ENCODE measurements at regions not wholly inside any gene's neighbourhood (a gene's known extent, or its start where the extent isn't known, plus 50 kb on each side); places are given as distances from the start of the nearest gene placed in this dataset.

DNA sequence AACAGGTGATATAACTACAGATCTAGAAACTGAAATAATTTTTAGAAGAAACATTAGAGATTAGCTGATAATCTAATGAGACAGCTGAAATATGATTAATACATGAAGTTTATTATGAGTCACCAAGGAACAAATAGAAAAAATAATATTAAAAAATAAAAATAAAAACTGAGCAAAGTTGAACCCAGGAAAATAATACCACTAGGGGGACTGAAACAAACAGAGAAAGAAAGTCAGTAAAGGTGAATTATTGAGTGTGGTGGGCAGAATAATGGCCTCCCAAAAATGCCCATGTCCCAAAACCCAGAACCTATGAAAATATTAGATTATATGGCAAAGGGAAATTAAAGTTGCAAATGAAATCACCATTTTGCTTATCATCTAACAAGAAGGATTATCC lies 820.7 kb upstream of the INTU start:
- DNase-seq = no peak

DNA sequence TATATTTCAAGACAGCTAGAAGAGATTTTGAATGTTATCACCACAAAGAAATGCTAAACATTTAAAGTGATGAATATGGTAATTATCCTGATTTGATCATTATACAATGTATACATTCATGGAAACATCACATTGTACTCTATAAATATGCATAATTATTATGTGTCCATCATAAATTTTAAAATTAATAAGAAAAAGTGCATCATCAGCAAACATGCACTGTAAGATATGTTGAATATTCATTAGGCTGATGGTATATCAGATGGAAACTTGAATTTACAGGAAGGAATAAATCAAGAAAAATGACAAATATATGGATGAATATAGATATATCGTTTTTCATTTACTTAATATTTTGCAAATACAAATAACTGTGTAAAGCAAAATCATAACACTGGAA lies 812.1 kb upstream of the INTU start:
- no peak for DNase-seq

DNA sequence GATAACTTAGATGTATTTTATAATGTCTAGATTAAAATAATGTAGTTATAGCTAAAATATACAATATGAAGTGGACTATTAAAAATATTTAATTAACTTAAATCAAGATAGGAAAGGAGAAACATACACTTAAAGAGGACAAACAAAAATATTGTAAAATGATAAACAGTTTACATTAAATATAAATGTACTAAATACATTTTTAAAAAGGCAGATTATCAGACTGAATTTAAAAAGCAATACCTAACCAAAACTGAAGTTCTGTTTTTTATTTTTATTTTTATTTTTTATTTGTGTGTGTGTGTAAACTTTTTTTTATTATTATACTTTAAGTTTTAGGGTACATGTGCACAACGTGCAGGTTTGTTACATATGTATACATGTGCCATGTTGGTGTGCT lies 811.6 kb upstream of the INTU start:
- no peak for DNase-seq

DNA sequence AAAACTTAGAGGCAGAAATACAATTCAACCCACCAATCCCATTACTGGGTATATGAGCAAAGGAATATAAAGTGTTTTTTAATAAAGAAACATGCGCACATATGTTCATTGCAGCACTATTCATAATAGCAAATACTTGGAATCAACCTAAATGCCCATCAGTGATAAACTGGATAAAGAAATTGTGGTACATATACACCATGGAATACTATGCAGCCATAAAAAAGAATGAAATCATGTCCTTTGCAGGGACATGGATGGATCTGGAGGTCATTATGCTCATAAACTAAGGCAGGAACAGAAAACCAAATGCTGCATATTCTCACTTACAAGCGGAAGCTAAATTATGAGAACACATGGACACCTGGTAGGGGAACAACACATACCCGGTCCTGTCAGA lies 807.7 kb upstream of the INTU start:
- no peak for DNase-seq

DNA sequence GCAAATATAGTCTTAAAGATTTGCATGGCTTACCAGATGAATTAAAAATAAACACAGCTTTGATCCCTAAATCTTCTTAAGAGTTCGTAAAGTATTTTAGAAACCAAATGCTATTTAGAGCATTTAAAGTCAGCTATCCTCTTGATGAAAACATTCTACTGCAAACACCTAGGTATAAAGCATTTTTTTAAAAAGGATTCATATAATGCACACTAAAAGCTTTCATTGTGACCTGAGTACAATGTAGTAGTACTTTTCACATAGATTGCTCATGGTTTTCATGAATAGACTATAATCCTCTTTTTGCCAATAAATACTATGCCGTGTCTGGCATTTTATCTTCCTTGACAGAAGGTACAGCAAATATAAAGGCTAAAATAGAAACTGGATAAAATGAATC lies 805.1 kb upstream of the INTU start:
- DNase-seq = no peak

DNA sequence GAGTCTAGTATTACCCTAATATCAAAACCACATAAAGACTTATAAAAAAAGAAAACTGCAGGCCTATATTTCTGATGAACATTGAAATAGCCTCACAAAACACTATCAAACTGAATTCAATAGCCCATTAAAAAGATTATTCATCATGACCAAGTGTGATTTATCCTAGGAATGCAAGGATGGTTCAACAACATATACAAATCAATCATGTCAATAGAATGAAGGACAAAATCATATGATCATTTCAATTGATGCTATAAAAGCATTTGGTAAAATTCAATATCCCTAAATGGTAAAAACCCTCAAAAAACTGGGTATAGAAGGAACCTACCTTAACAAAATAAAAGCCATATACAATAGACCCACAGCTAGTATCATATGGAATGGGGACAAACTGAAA lies 797.9 kb upstream of the INTU start:
- no peak for DNase-seq

DNA sequence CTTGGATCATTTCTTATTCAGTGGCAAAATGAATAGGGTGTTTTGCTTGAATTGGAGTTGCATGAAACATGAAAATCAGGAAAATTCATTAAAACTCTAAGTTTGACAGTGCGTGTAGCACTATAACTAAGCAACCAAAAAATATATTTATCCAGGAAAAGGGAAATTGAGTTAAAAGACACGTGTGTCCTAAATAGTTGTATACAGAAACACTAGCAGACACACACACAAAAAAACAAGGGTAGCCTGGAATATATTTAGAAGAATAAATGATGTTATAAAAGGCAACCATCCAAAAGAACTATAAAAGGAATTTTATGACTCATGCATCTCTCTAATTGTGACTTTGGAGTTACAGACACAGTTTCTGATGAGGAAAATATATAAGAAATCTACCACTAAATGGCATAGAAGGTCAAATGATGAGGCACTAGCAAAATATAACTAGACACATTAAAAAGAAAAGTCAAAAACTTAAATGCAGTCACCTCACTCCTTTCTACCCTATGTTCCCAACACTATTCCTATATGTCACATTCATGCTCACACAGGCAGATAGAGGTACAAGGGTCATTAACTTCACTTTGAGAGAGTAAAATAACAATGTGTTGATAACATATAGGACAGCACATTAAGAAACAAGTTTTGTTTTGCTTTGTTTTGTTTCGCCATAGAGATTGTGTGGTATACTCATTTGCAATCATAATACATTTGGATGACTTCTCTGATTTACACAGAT lies 793.6 kb upstream of the INTU start:
- no peak for DNase-seq

DNA sequence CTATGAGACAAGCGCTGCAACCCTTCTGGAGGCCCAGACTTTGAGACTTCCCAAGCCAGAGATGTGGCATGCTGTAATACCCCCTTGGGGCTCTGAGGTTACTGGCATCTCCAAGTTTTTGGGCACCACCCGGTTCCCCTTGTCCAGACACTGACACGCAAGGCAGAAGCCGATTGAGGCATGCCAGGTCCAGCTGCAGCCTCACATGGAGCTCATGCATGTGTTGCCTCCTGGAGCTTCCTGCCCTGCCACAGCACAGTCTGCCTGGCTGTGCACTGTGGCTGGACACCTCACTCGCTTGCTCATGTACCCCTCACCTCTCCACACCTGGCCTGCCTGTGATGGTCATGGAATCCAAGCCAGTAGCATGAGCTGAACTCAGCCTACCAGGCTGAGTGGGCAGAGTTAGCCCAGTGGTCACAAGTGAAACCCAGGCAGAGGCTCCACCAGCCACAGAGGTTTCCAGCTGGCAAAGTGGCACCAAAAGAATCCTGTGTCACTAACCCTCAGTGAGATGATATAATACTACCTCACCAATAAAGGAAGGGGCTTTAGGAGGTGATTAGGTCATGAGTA lies 789.2 kb upstream of the INTU start:
- no peak for DNase-seq

DNA sequence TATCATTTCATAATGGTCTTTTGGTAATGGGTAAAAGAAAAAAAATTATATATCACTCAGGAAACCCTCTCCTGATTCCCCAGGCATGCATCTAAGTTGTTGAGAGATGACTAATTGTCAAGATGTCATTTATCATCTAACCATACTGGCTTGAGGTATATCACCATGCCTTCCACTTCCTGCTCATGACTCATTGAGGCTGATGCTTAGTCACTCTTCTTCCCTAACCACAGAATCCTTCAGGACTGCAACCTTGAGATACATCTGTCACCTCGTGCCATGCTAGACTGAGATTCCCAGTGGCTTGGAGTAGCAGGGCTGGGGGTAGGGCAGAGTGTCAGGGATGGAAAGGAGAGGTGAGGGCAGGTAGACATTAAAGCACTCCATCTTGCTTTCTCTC lies 782.5 kb upstream of the INTU start:
- no peak for DNase-seq

DNA sequence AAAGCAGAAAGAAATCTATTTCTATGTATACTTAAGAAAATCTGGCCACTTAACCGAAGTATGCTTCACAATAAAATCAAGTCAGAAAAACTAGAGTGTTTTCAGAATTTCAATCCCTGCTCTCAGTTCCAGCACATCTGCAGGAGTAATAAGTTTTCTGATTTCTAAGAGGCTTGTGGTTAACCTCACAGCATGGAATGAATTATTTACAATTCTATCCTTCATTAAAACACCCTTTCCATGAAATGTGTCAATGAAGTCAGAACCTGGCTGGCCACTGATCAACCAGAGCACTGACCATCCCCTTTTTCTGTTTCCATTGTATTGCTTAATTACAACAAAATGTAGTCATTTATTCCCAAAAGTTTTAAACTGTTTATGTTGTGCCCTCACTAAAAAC lies 781.4 kb upstream of the INTU start:
- DNase-seq = no peak

DNA sequence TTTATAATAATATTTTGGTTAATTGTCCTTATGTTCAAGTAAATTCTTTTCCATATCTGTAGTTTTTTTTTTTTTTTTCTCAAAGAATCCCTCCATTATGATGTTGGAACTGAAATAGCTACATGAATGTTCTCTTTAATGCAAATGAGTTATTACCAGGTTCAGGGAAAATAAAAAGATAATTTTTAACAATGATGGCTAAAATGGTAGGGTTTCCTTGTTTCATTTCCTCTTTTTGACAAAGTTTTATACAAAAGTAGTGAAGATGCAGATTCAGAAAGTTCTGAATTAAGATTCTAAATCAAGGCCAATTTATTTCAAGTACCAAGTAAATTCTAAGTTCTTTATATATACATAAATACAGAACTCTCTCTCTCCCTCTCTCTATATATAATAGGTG lies 779.0 kb upstream of the INTU start:
- no peak for DNase-seq

DNA sequence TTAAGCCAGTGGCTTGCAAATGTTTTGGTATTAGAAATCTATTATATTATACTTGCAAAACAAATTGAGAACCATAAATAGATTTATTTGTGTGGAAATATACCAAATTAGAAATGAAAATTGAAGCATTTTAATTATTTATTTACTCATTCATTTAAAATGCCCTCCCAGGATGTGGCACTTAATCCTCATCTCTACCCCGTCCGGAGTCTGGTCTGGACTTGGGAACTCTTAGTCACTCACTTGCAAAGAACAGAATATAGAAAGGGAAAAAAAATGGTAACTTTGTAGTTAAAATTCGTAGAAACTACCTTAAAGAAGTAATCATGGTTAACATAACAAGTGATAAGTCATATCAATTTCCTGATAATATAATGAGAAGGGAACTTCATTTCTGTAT lies 775.9 kb upstream of the INTU start:
- DNase-seq = no peak

DNA sequence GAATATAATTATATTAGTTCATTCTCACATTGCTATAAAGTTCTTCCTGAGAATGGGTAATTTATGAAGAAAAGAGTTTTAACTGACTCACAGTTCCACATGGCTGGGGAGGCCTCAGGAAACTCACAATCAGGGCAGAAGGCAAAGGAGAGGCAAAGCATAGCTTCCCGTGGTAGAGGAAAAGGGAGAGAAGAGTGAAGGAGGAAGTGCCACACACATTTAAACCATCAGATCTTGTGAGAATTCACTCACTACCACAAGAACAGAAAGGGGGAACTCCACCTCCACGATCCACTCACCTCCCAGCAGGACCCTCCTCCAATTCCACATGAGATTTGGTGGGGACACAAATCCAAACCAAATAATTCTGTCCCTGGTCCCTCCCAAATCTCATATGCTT lies 773.4 kb upstream of the INTU start:
- no peak for DNase-seq

DNA sequence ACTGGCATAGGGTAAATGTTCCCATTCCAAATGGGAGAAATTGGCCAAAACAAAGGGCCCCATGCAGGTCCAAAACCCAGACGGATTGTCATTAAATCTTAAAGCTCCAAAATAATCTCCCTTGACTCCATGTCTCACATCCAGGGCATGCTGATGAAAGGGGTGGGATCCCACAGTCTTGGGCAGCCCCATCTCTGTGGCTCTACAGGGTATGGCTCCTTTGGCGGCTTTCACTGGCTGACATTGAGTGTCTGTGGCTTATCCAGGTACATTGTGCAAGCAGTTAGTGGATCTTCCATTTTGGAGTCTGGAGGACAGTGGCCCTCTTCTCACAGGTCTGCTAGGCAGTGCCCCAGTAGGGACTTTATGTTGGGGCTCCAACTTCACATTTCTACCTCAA lies 772.9 kb upstream of the INTU start:
- no peak for DNase-seq

DNA sequence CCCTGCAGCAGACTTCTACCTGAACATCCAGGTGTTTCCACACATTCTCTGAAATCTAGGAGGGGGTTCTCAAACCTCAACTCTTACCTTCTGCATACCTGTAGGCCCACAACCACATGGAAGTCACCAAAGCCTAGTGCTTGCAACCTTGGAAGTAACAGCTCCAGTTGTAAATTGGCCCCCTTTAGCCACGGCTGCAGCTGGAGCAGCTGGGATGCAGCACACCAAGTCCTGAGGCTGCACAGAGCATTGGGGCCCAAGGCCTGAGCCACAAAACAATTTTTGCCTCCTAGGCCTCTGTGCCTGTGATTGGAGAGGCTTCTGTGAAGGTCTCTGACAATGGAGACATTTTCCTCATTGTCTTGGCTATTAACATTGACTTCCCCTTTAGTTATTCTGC lies 772.4 kb upstream of the INTU start:
- no peak for DNase-seq

DNA sequence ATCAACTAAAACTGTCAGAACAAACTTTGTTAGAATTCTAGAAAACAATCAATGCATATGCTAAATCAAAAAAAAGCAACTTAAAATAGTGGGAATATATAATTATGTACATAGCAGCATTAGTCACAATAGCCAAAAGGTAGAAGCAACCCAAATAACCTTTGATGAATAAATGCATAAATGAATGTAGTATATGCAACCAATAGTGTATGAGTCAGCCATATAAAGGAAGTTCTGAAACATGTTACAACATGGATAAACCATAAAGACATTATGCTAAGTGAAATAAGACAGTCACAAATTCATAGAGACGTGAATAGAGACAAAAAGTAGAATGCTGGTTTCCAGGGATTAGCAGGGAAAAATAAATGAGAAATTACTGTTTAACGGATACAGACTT lies 762.8 kb upstream of the INTU start:
- DNase-seq = no peak

DNA sequence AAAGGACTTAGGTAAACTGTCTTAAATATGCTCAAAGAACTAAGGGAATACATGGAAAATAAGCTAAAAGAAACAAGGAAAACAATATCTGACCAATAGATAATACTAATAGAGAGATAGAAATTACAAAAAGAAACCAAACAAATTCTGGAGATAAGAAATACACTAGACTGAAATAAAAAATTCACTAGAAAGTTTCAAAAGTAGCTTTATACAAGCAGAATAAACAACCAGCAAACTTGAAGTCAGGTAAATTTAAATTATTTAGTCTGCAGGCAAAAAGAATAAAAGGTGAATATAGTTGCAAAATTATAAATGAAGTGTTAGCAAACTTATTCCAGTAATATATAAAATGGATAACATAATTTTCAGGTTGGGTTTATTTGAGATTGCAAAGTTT lies 760.9 kb upstream of the INTU start:
- no peak for DNase-seq

DNA sequence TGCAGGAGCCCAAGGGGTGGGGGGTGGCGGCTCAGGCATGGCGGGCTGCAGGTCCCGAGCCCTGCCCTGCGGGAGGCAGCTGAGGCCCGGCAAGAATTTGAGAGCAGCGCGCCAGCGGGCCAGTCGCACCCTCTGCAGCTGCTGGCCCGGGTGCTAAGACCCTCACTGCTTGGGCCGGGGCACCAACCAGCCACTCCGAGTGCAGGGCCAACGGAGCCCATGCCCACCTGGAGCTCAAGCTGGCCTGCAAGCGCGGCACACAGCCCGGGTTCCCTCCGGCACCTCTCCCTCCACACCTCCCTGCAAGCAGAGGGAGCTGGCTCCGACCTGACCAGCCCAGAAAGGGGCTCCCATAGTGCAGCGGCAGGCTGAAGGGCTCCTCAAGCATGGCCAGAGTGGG lies 758.2 kb upstream of the INTU start:
- DNase-seq = no peak

DNA sequence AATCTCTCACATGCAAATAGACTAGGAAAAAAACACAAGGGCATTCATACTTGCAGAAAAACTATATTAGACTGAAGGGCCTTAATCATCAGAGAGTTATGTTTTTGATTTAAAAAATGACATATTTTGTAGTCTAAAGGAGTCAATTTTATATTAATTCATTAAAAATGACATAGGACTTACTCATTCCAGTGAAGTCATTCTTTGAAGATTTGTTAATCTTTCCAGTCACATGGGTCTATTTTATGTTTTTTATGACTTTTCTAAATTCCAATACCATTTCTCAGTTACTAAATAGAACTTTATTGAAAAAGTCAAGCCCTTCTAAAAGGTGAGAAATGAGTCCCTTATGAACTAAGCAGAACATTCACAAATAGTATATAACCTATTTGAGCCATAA lies 743.8 kb upstream of the INTU start:
- no peak for DNase-seq

DNA sequence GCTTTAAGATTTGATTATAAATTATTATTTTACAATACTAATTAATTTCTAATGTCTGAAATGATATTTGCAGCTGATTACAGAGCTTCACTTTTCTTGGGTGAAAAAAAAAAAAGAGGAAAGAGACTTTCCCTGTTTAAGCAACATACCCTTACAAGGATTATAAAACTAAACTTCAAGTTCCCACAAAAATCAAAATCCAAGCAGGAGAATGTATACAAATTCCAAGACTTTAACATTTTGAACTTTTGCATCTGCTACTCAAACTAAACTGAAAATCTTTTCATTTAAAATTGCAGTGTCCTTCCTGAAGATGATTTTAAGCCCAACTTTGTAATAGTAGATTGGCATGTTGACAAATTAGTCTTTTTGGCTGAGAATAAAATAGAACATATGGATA lies 742.4 kb upstream of the INTU start:
- DNase-seq = no peak

DNA sequence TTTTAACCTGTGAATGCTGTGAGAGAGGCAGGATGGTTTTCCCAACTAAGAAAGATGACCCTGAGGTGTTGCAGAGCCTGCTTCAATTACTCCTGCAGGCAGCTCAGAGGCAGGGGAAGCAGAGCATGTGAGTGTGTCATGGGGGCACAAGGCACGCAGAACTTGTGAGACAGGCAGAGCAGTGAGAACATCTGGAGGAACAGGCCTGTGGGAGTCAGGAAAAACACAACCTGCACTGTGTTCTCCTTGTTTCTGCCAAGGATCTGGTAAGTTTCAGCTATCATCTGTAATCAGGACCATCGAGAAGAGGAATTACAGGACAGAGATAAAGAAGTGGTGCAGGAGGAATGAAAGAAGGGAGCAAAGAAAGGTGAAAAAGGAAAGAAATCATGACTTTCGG lies 741.8 kb upstream of the INTU start:
- DNase-seq = no peak

DNA sequence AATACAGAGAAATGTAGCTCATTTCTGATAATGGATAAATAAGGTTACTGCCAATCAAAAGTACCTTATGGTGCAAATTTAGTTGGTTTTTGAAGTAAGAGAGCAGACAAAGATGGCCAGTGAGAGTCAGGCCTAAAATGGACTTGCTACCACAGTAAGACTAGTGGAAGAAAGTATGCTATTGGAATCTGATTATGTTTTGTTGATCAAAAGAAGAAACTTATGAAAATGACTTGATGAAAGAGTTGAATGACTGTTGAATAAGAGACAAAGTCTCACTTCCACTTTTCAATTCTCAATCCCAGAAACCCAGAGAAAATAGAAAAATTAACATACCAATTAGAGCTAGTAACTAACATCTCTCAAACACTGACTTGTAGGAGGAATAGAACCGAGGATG lies 737.8 kb upstream of the INTU start:
- DNase-seq = no peak

DNA sequence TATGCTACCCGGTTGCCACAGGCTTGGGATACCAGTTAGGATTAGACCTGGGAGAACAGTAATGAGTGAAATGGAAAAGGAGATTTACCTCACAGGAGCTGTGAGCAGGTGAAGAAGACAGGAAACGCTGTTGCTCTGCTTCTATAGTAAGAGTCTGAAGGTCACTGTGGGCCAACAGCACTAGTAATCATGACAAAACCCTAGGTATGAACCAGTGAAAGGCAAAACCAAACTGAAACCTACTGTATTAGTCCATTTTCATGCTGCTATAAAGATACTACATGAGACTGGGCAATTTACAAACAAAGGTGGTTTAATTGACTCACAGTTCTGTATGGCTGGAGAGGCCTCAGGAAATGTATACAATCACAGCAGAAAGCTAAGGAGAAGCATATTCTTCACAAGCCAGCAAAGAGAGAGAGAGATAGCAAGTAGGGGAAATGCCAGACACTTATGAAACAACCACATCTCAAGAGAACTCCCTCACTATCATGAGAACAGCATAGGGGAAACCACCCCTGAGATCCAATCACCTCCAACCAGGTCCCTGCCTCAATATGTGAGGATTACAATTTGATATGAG lies 736.7 kb upstream of the INTU start:
- no peak for DNase-seq

DNA sequence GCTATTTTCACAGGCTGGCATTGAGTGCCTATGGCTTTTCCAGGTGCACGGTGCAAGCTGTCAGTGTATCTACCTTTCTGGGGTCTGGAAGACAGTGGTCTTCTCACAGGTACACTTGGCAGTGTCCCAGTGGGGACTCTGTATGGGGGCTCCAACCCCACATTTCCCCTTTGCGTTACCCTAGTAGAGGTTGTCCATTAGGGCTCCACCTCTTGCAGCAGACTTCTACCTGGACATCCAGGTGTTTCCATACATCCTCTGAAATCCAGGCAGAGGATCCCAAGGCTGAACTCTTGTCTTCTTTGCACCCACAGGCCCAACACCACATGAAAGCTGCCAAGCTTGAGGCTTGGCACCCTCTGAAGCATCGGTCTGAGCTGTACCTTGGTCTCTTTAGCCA lies 735.7 kb upstream of the INTU start:
- no peak for DNase-seq

DNA sequence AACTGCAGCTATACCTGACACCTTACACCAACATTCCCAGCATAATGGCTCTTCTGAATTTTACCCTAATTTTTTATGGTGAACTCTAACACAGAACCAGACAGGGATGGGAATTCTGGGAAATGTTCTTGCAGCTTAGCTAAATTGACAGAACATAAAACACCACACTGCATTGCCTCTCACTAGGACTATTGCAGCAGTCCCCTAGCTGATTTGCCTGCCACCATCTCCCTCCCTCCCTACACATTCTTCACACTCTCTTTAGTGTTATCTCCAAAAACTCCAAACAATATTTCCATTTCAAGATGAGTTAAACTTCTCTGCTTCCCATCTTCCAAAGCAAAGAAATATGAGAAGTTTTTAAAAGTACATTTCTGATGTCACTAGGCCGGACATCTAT lies 733.9 kb upstream of the INTU start:
- no peak for DNase-seq

Data from NCI-H146 (cell line).